ENCODE measurements at regions not wholly inside any gene's neighbourhood (a gene's known extent, or its start where the extent isn't known, plus 50 kb on each side); places are given as distances from the start of the nearest gene placed in this dataset.

- DNase-seq (ENCODE audit: low spot score): no peak
These were observed 97.6 kb downstream of the TM2D1 start for GRCh38 chr1:61627365-61627764.

GRCh38 chr1:61626816-61627215 lies 98.1 kb downstream of the TM2D1 start:
- DNase-seq (ENCODE audit: low spot score): no peak

GRCh38 chr1:61623852-61624251 lies 101.1 kb downstream of the TM2D1 start:
- no peak for DNase-seq (ENCODE audit: low spot score)

- no peak for DNase-seq (ENCODE audit: low spot score)
These were observed 104.4 kb downstream of the TM2D1 start for GRCh38 chr1:61620536-61620935.

GRCh38 chr1:61618755-61619154 lies 106.2 kb downstream of the TM2D1 start:
- no peak for DNase-seq (ENCODE audit: low spot score)

GRCh38 chr1:61618193-61618592 lies 106.7 kb downstream of the TM2D1 start:
- DNase-seq (ENCODE audit: low spot score): no peak

GRCh38 chr1:61616830-61617229 lies 108.1 kb downstream of the TM2D1 start:
- no peak for DNase-seq (ENCODE audit: low spot score)

- DNase-seq (ENCODE audit: low spot score): no peak
These were observed 112.3 kb downstream of the TM2D1 start for GRCh38 chr1:61612602-61613001.

GRCh38 chr1:61609040-61609439 lies 115.9 kb downstream of the TM2D1 start:
- DNase-seq (ENCODE audit: low spot score): no peak

- no peak for DNase-seq (ENCODE audit: low spot score)
These were observed 117.5 kb downstream of the TM2D1 start for GRCh38 chr1:61607448-61607847.

GRCh38 chr1:61606448-61607312 lies 118.3 kb downstream of the TM2D1 start:
- no peak for DNase-seq (ENCODE audit: low spot score)

- DNase-seq (ENCODE audit: low spot score): peak; percentile 32
These were observed 119.2 kb downstream of the TM2D1 start for GRCh38 chr1:61605607-61606321.

- no peak for DNase-seq (ENCODE audit: low spot score)
These were observed 120.3 kb downstream of the TM2D1 start for GRCh38 chr1:61604684-61605083.

GRCh38 chr1:61604261-61604660 lies 120.7 kb downstream of the TM2D1 start:
- no peak for DNase-seq (ENCODE audit: low spot score)

- DNase-seq (ENCODE audit: low spot score): no peak
These were observed 122.3 kb downstream of the TM2D1 start for GRCh38 chr1:61602663-61603062.

GRCh38 chr1:61597601-61598000 lies 127.3 kb downstream of the TM2D1 start:
- DNase-seq (ENCODE audit: low spot score): no peak

GRCh38 chr1:61593331-61593730 lies 131.6 kb downstream of the TM2D1 start:
- DNase-seq (ENCODE audit: low spot score): no peak

- no peak for DNase-seq (ENCODE audit: low spot score)
These were observed 133.6 kb downstream of the TM2D1 start for GRCh38 chr1:61591351-61591750.

GRCh38 chr1:61588736-61589672 lies 135.9 kb downstream of the TM2D1 start:
- peak; percentile 55 for DNase-seq (ENCODE audit: low spot score)

GRCh38 chr1:61585714-61586113 lies 139.2 kb downstream of the TM2D1 start:
- DNase-seq (ENCODE audit: low spot score): no peak

- DNase-seq (ENCODE audit: low spot score): no peak
These were observed 141.2 kb downstream of the TM2D1 start for GRCh38 chr1:61583703-61584102.

- no peak for DNase-seq (ENCODE audit: low spot score)
These were observed 143.7 kb downstream of the TM2D1 start for GRCh38 chr1:61581251-61581650.

Data from A172 (cell line).